CD4-positive, alpha-beta T cell treated with Interferon gamma for 1 hour (primary cell): ENCODE measurements at regions not wholly inside any gene's neighbourhood (a gene's known extent, or its start where the extent isn't known, plus 50 kb on each side); places are given as distances from the start of the nearest gene placed in this dataset.

Source experiments
- DNase-seq: peaks from one replicate; pipeline ENCODE4 v3.0.0-alpha.2; 2020

GRCh38 chr2:166634706-166635105 is 140.7 kb upstream of the SCN7A start:
- DNase-seq: no peak

GRCh38 chr2:166632616-166633015 is 138.6 kb upstream of the SCN7A start:
- DNase-seq: no peak

- no peak for DNase-seq
These were observed 134.6 kb upstream of the SCN7A start for GRCh38 chr2:166628478-166629136.

GRCh38 chr2:166627893-166628292 is 133.8 kb upstream of the SCN7A start:
- DNase-seq: no peak

GRCh38 chr2:166625670-166626069 is 131.6 kb upstream of the SCN7A start:
- DNase-seq: no peak

- DNase-seq: no peak
These were observed 120.5 kb upstream of the SCN7A start for GRCh38 chr2:166614503-166614902.

- no peak for DNase-seq
These were observed 120.0 kb upstream of the SCN7A start for GRCh38 chr2:166614029-166614428.

- DNase-seq: no peak
These were observed 119.2 kb upstream of the SCN7A start for GRCh38 chr2:166613226-166613625.

GRCh38 chr2:166612214-166612613 is 118.2 kb upstream of the SCN7A start:
- no peak for DNase-seq

GRCh38 chr2:166610913-166611305 is 116.9 kb upstream of the SCN7A start:
- DNase-seq: no peak

- DNase-seq: peak; percentile 5
These were observed 116.3 kb upstream of the SCN7A start for GRCh38 chr2:166610180-166610912.

- DNase-seq: no peak
These were observed 115.3 kb upstream of the SCN7A start for GRCh38 chr2:166609183-166609959.

- DNase-seq: no peak
These were observed 113.8 kb upstream of the SCN7A start for GRCh38 chr2:166607880-166608279.

GRCh38 chr2:166593403-166593802 is 99.4 kb upstream of the SCN7A start:
- DNase-seq: no peak

- no peak for DNase-seq
These were observed 98.7 kb upstream of the SCN7A start for GRCh38 chr2:166592750-166593149.

- DNase-seq: no peak
These were observed 97.2 kb upstream of the SCN7A start for GRCh38 chr2:166591226-166591625.

GRCh38 chr2:166573391-166573790 is 79.3 kb upstream of the SCN7A start:
- no peak for DNase-seq

GRCh38 chr2:166572937-166573336 is 78.9 kb upstream of the SCN7A start:
- DNase-seq: no peak

GRCh38 chr2:166568409-166568808 is 74.4 kb upstream of the SCN7A start:
- DNase-seq: no peak

- DNase-seq: no peak
These were observed 71.5 kb upstream of the SCN7A start for GRCh38 chr2:166565501-166565900.

- DNase-seq: no peak
These were observed 69.8 kb upstream of the SCN7A start for GRCh38 chr2:166563894-166564293.

GRCh38 chr2:166560022-166560421 is 66.0 kb upstream of the SCN7A start:
- DNase-seq: no peak

- no peak for DNase-seq
These were observed 56.9 kb upstream of the SCN7A start for GRCh38 chr2:166550923-166551322.

GRCh38 chr2:166545473-166545872 is 51.4 kb upstream of the SCN7A start:
- no peak for DNase-seq
